HL-60 (cell line): ENCODE measurements at regions not wholly inside any gene's neighbourhood (a gene's known extent, or its start where the extent isn't known, plus 50 kb on each side); places are given as distances from the start of the nearest gene placed in this dataset.
"Not testable (repeated sequence)": the region's sequence is repeated elsewhere in the genome, so short reads cannot be mapped to it uniquely, and the experiment has no call there.

Source experiments
- DNase-seq, 2 experiments: peaks; one replicate each; pipeline ENCODE4 v3.0.0-alpha.2; 2010 to 2020; ENCODE audit warnings: low read depth in 1 of 2, low spot score in 1 of 2
- H3K27ac ChIP-seq: fragments of 250-450 bp; sonication (Bioruptor Pico); replicated peaks from 2 replicates; pipeline ENCODE4 v1.5.1; 2020; ENCODE audit warnings: mild to moderate bottlenecking, moderate library complexity
- H3K27me3 ChIP-seq: fragments of 250-450 bp; sonication (Bioruptor Pico); 2 replicates; pipeline ENCODE4 v1.5.1; 2021; ENCODE audit warnings: mild to moderate bottlenecking, moderate library complexity; ENCODE audit not compliant: insufficient read depth, poor library complexity, severe bottlenecking
- H3K4me3 ChIP-seq: replicated peaks from 2 replicates; pipeline ENCODE4 v1.5.1; 2011; ENCODE audit warnings: mild to moderate bottlenecking, control low read depth, low read length; ENCODE audit not compliant: insufficient read depth
- GABPA ChIP-seq: IDR thresholded peaks from 2 replicates; pipeline ENCODE4 v1.6.1; 2012; ENCODE audit warnings: low read depth
- POLR2AphosphoS5 ChIP-seq: IDR thresholded peaks from 2 replicates; pipeline ENCODE4 v1.6.1; 2012; ENCODE audit warnings: low read depth
- SPI1 ChIP-seq: IDR thresholded peaks from 2 replicates; pipeline ENCODE4 v1.6.1; 2012; ENCODE audit warnings: low read depth, mild to moderate bottlenecking, borderline replicate concordance
- TF ChIP-seq, protein P1 (sequence below): IDR thresholded peaks from one replicate; pipeline ENCODE4 v1.5.1; 2011; ENCODE audit warnings: low read length, control low read depth, inconsistent platforms; ENCODE audit not compliant: insufficient read depth
- TF ChIP-seq, protein P2 (sequence below): IDR thresholded peaks from 2 replicates; pipeline ENCODE4 v1.6.1; 2012; ENCODE audit warnings: low read depth; ENCODE audit not compliant: insufficient replicate concordance

DNA sequence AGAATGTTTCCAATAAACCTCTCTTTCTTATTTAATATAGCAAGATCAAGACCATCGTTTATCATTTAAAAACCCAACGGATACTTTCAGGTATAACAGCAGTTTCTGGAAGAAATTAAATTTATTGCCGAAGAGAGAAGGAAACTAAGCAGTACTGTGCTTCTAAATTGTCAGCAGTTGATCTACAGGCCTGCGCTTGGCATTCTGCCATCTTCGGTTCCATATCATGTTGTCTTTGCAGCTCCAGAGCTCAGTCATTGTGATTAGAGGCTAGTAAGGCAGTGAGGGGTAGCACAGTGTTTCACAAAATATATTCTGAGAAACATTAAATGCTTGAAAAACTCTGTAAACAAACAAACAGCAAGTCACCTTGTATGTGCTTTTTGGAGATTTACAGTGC, 301.3 kb downstream of the REEP3 start:
- Histone ChIP-seq H3K4me3 (no peak overlapping the region), H3K27me3 (no peaks in the 10 kb centered on the region), H3K27ac (no peak overlapping the region)
- TF ChIP-seq, protein P1, sequence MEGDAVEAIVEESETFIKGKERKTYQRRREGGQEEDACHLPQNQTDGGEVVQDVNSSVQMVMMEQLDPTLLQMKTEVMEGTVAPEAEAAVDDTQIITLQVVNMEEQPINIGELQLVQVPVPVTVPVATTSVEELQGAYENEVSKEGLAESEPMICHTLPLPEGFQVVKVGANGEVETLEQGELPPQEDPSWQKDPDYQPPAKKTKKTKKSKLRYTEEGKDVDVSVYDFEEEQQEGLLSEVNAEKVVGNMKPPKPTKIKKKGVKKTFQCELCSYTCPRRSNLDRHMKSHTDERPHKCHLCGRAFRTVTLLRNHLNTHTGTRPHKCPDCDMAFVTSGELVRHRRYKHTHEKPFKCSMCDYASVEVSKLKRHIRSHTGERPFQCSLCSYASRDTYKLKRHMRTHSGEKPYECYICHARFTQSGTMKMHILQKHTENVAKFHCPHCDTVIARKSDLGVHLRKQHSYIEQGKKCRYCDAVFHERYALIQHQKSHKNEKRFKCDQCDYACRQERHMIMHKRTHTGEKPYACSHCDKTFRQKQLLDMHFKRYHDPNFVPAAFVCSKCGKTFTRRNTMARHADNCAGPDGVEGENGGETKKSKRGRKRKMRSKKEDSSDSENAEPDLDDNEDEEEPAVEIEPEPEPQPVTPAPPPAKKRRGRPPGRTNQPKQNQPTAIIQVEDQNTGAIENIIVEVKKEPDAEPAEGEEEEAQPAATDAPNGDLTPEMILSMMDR = no peak
- TF ChIP-seq GABPA (no peak), SPI1 (no peak), POLR2AphosphoS5 (no peak)
- TF ChIP-seq, protein P2, sequence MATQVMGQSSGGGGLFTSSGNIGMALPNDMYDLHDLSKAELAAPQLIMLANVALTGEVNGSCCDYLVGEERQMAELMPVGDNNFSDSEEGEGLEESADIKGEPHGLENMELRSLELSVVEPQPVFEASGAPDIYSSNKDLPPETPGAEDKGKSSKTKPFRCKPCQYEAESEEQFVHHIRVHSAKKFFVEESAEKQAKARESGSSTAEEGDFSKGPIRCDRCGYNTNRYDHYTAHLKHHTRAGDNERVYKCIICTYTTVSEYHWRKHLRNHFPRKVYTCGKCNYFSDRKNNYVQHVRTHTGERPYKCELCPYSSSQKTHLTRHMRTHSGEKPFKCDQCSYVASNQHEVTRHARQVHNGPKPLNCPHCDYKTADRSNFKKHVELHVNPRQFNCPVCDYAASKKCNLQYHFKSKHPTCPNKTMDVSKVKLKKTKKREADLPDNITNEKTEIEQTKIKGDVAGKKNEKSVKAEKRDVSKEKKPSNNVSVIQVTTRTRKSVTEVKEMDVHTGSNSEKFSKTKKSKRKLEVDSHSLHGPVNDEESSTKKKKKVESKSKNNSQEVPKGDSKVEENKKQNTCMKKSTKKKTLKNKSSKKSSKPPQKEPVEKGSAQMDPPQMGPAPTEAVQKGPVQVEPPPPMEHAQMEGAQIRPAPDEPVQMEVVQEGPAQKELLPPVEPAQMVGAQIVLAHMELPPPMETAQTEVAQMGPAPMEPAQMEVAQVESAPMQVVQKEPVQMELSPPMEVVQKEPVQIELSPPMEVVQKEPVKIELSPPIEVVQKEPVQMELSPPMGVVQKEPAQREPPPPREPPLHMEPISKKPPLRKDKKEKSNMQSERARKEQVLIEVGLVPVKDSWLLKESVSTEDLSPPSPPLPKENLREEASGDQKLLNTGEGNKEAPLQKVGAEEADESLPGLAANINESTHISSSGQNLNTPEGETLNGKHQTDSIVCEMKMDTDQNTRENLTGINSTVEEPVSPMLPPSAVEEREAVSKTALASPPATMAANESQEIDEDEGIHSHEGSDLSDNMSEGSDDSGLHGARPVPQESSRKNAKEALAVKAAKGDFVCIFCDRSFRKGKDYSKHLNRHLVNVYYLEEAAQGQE = no peak
- no peak for DNase-seq

DNA sequence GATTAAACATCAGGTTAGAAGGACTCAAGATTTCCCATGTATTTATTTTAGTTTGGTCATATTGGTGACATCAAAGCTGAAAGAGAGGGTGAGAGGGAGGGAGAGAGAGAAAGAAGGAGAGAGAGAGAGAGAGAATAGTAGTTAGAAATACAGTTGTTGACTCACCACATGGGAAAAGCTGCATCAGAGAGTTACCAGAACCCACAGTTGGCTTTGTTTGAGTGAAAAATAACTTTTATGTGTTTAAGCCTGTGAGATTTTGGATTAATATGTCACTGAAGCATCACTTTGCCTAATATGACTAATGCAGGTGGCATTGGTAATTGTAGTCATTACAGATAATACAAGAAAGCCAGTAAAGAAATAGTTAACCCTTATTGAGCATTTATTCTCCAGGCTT, 303.9 kb downstream of the REEP3 start:
- Histone ChIP-seq H3K27me3 (no peaks in the 10 kb centered on the region), H3K27ac (no peak overlapping the region), H3K4me3 (no peak overlapping the region)
- no peak for DNase-seq
- TF ChIP-seq SPI1 = no peak

DNA sequence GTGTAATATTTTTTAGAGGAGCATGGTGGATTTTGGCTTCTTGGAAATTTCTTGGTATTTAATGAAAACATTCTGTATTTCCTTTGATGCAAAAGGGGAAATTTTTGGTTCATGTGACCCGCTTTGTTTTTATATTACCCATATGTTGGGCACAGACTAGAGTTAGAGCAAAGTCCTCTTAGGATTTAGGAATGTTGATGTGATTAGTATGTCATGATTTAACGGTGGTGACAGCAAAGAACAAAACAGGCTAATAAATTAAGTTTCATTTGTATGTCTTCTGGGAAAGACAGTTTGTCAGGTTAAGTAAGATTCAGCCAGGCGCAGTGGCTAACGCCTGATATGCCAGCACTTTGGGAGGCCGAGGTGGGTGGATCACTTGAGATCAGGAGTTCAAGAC, 304.6 kb downstream of the REEP3 start:
- Histone ChIP-seq H3K27ac (no peak overlapping the region), H3K4me3 (no peak overlapping the region), H3K27me3 (no peaks in the 10 kb centered on the region)
- TF ChIP-seq SPI1 = no peak
- TF ChIP-seq, protein P1 = no peak
- TF ChIP-seq, protein P2 = no peak
- TF ChIP-seq GABPA = no peak
- no peak for TF ChIP-seq POLR2AphosphoS5
- no peak for DNase-seq

DNA sequence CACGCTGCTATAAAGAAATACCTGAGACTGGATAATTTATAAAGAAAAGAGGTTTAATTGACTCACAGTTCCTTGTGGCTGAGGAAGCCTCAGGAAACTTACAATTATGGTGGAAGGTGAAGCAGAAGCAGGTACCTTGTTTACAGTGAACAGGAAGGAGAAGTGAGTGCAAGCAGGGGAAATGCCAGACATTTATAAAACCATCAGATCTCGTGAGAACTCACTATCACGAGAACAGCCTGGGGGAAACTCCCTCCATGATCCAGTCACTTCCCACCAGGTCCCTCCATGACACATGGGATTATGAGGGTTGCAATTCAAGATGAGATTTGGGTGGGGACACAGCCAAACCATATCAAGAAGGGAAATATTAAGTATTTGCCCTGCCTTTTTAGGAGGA, 305.8 kb downstream of the REEP3 start:
- H3K27ac ChIP-seq, DNase-seq, H3K27me3 ChIP-seq, H3K4me3 ChIP-seq: not testable (repeated sequence)

DNA sequence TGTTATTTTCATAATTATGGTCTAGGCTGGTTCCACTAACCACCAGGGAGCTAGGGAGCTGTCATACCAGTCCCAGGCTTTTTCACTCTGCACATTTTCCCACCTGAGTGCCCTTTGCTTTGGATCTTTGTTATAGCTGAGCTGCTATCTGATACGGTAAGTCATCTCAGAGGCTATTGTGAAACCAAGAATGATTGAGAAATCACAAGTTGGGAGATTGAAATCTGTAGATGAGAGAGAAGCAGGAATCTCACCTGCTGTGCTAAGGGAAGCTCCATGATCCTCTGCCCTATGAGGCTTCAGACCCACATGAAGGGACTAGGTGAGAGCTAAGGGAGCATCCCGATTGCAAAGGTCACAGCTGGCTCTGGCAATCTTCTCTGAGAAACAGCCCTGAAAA, 307.8 kb downstream of the REEP3 start:
- Histone ChIP-seq H3K4me3 (no peak overlapping the region), H3K27ac (no peak overlapping the region), H3K27me3 (no peaks in the 10 kb centered on the region)
- TF ChIP-seq SPI1 (no peak), POLR2AphosphoS5 (no peak), GABPA (no peak)
- TF ChIP-seq, protein P1 = no peak
- TF ChIP-seq, protein P2 = no peak
- DNase-seq = no peak
